Caco-2 (cell line): ENCODE measurements at regions not wholly inside any gene's neighbourhood (a gene's known extent, or its start where the extent isn't known, plus 50 kb on each side); places are given as distances from the start of the nearest gene placed in this dataset.
"Not testable (repeated sequence)": the region's sequence is repeated elsewhere in the genome, so short reads cannot be mapped to it uniquely, and the experiment has no call there.

Experiments used
- BruUV-seq: library from RNA; stranded (reverse); fragments of 400-500 nt; replicated peaks from 2 replicates; lab custom pipeline; 2021; lab: Mats Ljungman, UMichigan
- CTCF ChIA-PET: fragments of 300-600 bp; sonication (Branson Sonifier 250); formaldehyde crosslinking; loops from one replicate; lab custom pipeline; 2022; ENCODE audit warnings: antibody characterized with exemption; lab: Charles Lee
- POLR2A ChIA-PET: fragments of 300-600 bp; sonication (Branson Sonifier 250); formaldehyde crosslinking; loops from one replicate; lab custom pipeline; 2022; ENCODE audit warnings: antibody characterized with exemption; lab: Charles Lee
- DNase-seq, 2 experiments: peaks; one replicate each; pipeline versions ENCODE4 v3.0.0 to v3.0.0-alpha.2; 2020 to 2022
- H3K27me3 ChIP-seq: replicated peaks from 2 replicates; pipeline ENCODE4 v1.6.0; 2011; ENCODE audit warnings: low read length; ENCODE audit not compliant: control insufficient read depth, insufficient read depth
- H3K36me3 ChIP-seq: 2 replicates; pipeline ENCODE4 v1.5.1; 2011; ENCODE audit warnings: low read length; ENCODE audit not compliant: control insufficient read depth, insufficient read depth
- H3K4me1 ChIP-seq: fragments of 250-450 bp; sonication (Bioruptor Pico); 2 replicates; pipeline ENCODE4 v1.5.1; 2020; ENCODE audit warnings: mild to moderate bottlenecking
- H3K4me3 ChIP-seq: 2 replicates; pipeline ENCODE4 v1.5.1; 2011; ENCODE audit warnings: low read depth, mild to moderate bottlenecking, control low read depth, low read length
- H3K9me3 ChIP-seq: fragments of 250-450 bp; sonication (Bioruptor Pico); 2 replicates; pipeline ENCODE4 v1.5.1; 2020; ENCODE audit warnings: mild to moderate bottlenecking, moderate library complexity
- H3K27ac Mint-ChIP-seq: one replicate; pipeline ENCODE4 v1.8.0; 2022; ENCODE audit warnings: mixed read lengths; ENCODE audit not compliant: unreplicated experiment
- H3K27me3 Mint-ChIP-seq: one replicate; pipeline ENCODE4 v1.8.0; 2022; ENCODE audit warnings: mixed read lengths; ENCODE audit not compliant: insufficient read depth, unreplicated experiment
- H3K36me3 Mint-ChIP-seq: one replicate; pipeline ENCODE4 v1.8.0; 2022; ENCODE audit warnings: mild to moderate bottlenecking, mixed read lengths; ENCODE audit not compliant: insufficient read depth, unreplicated experiment
- H3K4me1 Mint-ChIP-seq: one replicate; pipeline ENCODE4 v1.8.0; 2022; ENCODE audit warnings: low read depth, mixed read lengths; ENCODE audit not compliant: unreplicated experiment
- H3K4me3 Mint-ChIP-seq: one replicate; pipeline ENCODE4 v1.8.0; 2022; ENCODE audit warnings: mild to moderate bottlenecking, moderate library complexity, mixed read lengths; ENCODE audit not compliant: unreplicated experiment
- H3K9me3 Mint-ChIP-seq: one replicate; pipeline ENCODE4 v1.8.0; 2022; ENCODE audit warnings: mixed read lengths; ENCODE audit not compliant: unreplicated experiment
- CTCF ChIP-seq, 2 experiments: fragments of 200-600 bp in 1 of 2; IDR thresholded peaks; 1 replicate in 1 of 2; 2 replicates in 1 of 2; pipeline versions ENCODE4 v1.5.1 to v1.8.0; 2011 to 2022; ENCODE audit warnings: antibody characterized with exemption in 1 of 2, control low read depth in 1 of 2, inconsistent platforms in 1 of 2, low read depth in 1 of 2, low read length in 1 of 2, mild to moderate bottlenecking in 1 of 2, moderate library complexity in 1 of 2; ENCODE audit not compliant: insufficient read depth in 1 of 2, severe bottlenecking in 1 of 2, unreplicated experiment in 1 of 2
- intact Hi-C: fragments of 100-400 bp; cut with micrococcal nuclease; formaldehyde crosslinking; loops from one replicate; pipeline ENCODE4 v1.10.0; 2022; ENCODE audit not compliant: unreplicated experiment

- Histone ChIP-seq H3K4me1 (no peaks in the 10 kb centered on the region), H3K9me3 (no peaks in the 10 kb centered on the region), H3K36me3 (no peaks in the 10 kb centered on the region), H3K4me3 (no peak overlapping the region), H3K27me3 (no peaks in the 10 kb centered on the region)
- TF ChIP-seq CTCF (IDR thresholded peaks at IDR 0.05; ENCODE audit: insufficient read depth in 1 of 2, low read depth in 1 of 2, low read length in 1 of 2, severe bottlenecking in 1 of 2, unreplicated experiment in 1 of 2), result no peak
- ChIA-PET POLR2A (no interaction called here), CTCF (no interaction called here)
- Mint-ChIP-seq H3K27ac (no peak overlapping the region), H3K4me3 (no peak overlapping the region), H3K27me3 (no peaks in the 10 kb centered on the region), H3K4me1 (no peaks in the 10 kb centered on the region), H3K36me3 (no peaks in the 10 kb centered on the region), H3K9me3 (peaks cover 10% of the 10 kb centered on the region)
- no peak for DNase-seq
- intact Hi-C loops, result no loop called here
- no TSS peak for BruUV-seq
Measured at GRCh38 chr1:121483961-121484424, 299.2 kb downstream of the SRGAP2C start.

- H3K9me3 Mint-ChIP-seq, H3K4me1 Mint-ChIP-seq, POLR2A ChIA-PET, H3K27me3 ChIP-seq, H3K9me3 ChIP-seq, DNase-seq, H3K4me1 ChIP-seq, H3K4me3 Mint-ChIP-seq, H3K4me3 ChIP-seq, H3K27me3 Mint-ChIP-seq, CTCF ChIA-PET, H3K27ac Mint-ChIP-seq, H3K36me3 Mint-ChIP-seq, BruUV-seq, intact Hi-C loops, H3K36me3 ChIP-seq: not testable (repeated sequence)
Measured at GRCh38 chr1:121494796-121495195, 310.0 kb downstream of the SRGAP2C start.

GRCh38 chr1:121511455-121511854, 326.7 kb downstream of the SRGAP2C start:
- BruUV-seq, H3K27me3 ChIP-seq, H3K36me3 Mint-ChIP-seq, CTCF ChIA-PET, DNase-seq, intact Hi-C loops, H3K36me3 ChIP-seq, H3K4me3 Mint-ChIP-seq, H3K4me1 ChIP-seq, POLR2A ChIA-PET, H3K9me3 ChIP-seq, H3K4me3 ChIP-seq, H3K27ac Mint-ChIP-seq, H3K4me1 Mint-ChIP-seq, H3K27me3 Mint-ChIP-seq: not testable (repeated sequence)
- H3K9me3 Mint-ChIP-seq, result peaks cover 11% of the 10 kb centered on the region

GRCh38 chr1:121511876-121512275, 327.1 kb downstream of the SRGAP2C start:
- H3K9me3 Mint-ChIP-seq, result peaks cover 11% of the 10 kb centered on the region

More at GRCh38 chr1:121511876-121512275, 327.1 kb downstream of the SRGAP2C start:
- H3K9me3 ChIP-seq, H3K36me3 Mint-ChIP-seq, H3K27me3 ChIP-seq, H3K4me1 Mint-ChIP-seq, CTCF ChIA-PET, DNase-seq, H3K4me3 ChIP-seq, H3K36me3 ChIP-seq, intact Hi-C loops, BruUV-seq, H3K27me3 Mint-ChIP-seq, POLR2A ChIA-PET, H3K4me3 Mint-ChIP-seq, H3K27ac Mint-ChIP-seq, H3K4me1 ChIP-seq: not testable (repeated sequence)
